Stimulated activated CD8-positive, alpha-beta memory T cell treated with anti-CD3 and anti-CD28 coated beads, Interleukin-15, amount 100 ng/mL, for 1 hour (primary cell): ENCODE measurements at regions not wholly inside any gene's neighbourhood (a gene's known extent, or its start where the extent isn't known, plus 50 kb on each side); places are given as distances from the start of the nearest gene placed in this dataset.
A peak's percentile ranks its signal among the peaks of the same experiment; 100 is the strongest.
"Not testable (repeated sequence)": the region's sequence is repeated elsewhere in the genome, so short reads cannot be mapped to it uniquely, and the experiment has no call there.

Source experiments
- DNase-seq: peaks from one replicate; pipeline ENCODE4 v3.0.0-alpha.2; 2020; ENCODE audit warnings: low read depth

DNA sequence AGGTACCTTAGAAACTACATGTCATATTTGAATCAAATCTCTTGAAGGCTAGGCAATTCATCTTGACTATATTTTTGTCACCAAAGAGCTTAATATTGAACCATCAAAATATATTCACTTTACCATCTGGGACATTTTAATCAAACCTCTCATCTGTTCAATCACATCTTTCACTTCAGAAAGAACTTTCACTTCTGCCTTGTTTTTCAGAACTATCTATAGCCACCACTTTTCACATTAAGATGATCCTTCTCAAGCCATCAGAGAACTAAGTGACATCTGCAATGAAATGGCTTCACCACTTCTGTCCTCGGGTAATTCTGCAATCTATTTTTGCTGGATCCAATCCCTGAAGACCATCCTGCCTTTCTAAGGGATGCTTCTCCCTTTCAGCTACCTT lies 57.8 kb downstream of the OR2B2 start:
- DNase-seq: no peak

DNA sequence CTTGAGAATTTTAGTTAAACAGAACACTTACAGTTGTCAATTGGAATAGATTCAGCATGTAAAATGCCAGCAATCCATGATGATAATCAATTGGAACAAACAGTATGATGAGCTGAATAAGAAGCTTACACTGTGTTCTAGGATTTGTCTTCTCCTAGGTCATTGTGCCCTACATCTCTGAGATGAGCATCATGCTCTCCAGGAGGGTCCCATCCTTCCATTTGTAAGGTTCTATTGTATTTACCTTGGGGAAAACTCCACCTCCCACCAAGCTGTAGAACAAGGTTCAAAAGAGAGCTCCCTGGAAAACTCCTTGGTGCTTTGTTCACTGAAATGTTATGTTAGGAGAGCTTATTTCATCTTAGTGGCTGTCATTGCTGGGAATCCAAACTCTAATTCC lies 60.8 kb downstream of the OR2B2 start:
- DNase-seq: no peak

DNA sequence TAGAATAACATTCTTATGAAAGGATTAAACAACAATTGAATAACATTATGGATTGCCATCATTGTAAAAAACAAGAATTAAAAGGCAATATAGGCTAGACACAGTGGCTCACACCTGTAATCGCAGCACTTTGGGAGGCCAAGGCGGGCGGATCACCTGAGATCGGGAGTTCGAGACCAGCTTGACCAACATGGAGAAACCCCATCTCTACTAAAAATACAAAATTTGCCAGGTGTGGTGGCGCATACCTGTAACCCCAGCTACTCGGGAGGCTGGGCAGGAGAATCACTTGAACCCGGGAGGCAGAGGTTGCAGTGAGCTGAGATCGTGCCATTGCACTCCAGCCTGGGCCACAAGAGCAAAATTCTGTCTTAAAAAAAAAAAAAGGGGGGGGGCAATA lies 63.2 kb downstream of the OR2B2 start:
- DNase-seq: not testable (repeated sequence)

DNA sequence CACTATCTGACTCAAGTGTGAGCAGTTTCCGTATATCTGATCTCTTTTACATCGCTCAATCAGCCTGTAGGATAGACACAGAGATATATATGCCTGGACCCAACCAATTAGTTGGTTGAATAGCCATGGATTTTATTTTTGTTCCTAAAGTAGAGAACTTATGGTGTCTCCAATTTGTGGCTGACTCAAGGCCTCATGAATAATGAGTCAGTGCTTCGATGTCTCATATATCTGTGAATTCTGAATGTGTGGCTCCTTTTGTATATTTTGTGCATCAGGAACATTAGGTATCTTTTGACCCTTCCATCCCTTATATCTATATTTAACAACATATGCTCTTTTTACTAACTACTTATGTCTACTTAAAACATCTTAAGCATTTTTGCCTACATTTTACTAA lies 64.5 kb downstream of the OR2B2 start:
- DNase-seq: no peak

DNA sequence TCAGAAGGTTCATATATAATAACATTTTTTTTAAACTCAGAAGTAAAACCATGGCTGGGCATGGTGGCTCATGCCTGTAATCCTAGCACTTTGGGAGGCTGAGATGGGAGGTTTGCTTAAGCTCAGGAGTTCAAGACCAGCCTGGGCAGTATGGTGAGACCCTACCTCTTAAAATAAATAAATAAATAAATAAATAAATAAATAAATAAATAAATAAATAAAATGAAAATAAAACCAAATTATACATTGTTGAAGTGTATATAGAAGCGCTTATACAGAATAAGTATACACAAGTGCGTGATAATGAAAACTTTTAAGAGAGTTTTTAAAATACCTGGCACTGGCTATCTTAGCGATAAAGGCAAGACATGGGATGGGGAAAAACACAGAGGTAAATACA lies 71.6 kb downstream of the OR2B2 start:
- DNase-seq: no peak

DNA sequence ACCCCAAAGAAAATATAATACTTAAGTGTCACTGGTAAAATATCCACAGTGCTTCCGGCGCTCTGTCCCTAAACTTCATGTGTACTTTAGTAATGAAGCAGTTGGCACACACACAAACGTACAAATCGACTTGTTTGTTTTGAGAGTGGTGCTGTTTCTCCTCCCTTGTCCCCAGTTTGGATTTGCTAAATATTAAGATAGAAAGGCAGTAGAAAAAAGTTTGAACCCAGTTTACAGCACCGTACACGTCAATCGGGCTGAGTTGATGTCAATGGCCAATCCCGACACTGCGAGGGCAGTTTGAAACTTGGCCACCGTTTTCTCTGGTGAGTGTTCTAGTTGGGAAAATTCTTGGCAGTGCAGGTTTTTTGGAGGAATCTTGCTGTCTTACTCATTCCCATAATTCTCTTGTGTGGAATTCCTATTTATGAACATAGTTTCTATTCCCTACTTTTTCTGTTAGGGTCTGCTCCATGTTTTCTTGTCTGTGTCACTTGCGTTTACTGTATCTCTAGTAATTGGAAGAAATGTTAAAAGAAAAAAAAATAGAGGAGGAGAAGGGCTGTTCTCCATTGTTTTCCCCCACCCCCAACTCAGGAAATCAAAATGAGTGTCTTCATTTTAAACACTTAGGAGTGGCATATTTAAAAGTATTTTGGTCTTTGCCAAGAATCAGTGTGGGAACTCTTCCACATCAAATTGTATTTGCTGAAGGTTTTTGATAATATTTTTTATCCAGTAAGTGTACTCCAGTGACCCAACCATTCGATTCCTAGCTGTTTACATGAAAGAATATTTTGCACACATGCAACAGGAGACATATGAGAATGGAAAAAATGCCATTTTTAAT lies 72.3 kb downstream of the OR2B2 start:
- no peak for DNase-seq

DNA sequence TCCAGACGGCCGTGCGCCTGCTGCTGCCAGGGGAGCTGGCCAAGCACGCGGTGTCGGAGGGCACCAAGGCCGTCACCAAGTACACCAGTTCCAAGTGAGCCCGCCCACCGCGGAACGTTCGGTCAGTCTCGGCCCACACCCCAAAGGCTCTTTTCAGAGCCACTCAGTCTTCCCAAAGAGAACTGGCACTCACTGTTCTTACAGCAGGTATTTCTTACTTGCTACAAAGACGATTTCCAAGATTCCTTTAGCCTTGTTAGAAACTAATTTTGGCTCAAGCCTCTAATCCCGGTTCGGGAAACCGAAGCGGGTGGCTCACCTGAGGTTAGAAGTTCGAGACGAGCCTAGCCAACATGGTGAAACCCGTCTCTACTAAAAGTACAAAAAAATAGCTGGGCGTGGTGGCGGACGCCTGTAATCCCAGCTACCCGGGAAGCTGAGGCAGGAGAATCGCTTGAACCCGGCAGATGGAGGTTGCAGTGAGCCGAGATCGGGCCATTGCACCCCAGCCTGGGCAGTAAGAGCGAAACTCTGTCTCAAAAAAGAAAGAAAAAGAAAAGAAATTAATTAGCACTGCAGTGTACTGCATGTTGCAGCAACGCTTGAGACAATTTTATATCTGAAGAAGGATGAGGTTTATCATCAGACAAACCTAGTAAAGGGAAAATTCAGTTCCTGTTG lies 73.1 kb downstream of the OR2B2 start:
- no peak for DNase-seq

DNA sequence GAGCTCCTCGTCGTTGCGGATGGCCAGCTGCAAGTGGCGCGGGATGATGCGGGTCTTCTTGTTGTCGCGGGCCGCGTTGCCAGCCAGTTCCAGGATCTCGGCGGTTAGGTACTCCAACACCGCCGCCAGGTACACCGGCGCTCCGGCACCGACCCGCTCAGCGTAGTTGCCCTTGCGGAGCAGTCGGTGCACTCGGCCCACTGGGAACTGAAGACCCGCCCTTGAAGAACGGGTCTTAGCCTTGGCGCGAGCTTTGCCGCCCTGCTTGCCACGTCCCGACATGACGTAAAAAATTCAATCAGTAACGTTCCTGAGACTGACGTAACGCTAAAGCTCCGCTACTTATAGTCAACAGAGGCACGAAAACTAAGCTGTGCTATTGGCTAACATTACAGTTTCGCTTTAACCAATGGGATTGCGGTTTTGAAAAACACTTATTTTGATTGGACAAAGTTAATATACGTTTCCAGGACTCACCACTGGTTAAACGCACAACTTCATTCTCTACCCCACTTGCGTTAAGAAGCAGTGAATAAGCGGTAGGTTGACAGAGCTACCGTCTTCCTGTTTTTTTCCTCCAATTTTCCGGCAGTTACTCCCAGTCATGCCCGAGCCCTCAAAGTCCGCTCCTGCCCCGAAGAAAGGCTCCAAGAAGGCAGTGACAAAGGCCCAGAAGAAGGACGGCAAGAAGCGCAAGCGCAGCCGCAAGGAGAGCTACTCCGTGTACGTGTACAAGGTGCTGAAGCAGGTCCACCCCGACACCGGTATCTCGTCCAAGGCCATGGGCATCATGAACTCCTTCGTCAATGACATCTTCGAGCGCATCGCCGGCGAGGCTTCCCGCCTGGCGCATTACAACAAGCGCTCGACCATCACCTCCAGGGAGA lies 73.9 kb downstream of the OR2B2 start:
- no peak for DNase-seq

DNA sequence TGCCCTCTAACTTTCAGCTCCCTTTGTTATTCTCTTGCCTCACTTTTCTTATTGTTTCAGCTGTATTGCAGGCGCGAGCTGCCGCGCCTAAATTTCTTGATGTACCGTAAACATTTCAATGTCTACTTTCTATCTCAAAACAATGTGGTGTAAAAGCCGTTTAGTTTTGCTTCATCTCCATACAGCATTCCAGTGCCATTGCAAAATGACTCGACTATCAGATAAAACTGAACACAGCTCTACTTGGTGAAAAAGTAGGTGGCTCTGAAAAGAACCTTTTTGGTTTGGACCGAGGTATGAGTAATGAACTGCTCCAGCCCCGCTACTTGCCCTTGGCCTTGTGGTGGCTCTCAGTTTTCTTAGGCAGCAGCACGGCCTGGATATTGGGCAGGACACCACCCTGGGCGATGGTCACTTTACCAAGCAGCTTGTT lies 74.6 kb downstream of the OR2B2 start:
- DNase-seq: no peak

DNA sequence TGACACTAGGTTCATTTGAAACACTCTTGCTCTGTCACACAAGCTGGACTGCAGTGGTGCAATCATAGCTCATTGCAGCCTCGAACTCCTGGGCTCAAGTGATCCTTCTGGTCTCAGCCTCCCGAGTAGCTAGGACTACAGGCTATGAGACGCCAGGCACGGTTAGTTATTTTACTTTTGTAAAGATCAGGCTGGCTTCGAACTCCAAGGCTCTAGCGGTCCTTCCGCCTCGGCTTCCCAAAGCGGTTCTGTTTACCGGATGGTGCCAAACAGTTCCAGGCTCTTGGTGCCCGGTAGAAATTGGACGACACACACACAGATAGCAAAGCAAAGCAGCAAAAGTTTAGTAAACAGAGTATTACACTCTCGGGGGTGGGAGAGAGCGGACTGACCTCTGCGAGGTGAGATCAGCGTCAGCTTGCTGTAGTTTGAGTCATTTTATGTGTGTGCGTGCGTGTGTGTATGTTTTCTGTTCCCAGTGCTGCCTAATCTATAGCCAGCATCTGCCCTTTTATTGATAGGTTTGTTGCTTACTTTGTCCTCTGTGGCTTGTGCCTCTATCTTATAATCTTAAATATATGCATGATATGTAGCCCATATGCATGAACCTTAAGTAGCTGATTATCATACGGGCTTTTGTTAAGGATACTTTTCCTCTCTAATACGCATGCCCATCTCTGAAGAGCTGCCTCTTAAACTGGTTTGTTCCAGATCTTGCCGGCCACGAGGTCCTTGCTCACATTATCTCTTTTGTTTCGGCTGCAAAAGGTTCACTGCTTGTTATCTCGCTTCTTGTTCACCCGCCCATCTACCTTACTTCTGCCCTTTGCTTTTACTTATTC lies 75.2 kb downstream of the OR2B2 start:
- DNase-seq: no peak

DNA sequence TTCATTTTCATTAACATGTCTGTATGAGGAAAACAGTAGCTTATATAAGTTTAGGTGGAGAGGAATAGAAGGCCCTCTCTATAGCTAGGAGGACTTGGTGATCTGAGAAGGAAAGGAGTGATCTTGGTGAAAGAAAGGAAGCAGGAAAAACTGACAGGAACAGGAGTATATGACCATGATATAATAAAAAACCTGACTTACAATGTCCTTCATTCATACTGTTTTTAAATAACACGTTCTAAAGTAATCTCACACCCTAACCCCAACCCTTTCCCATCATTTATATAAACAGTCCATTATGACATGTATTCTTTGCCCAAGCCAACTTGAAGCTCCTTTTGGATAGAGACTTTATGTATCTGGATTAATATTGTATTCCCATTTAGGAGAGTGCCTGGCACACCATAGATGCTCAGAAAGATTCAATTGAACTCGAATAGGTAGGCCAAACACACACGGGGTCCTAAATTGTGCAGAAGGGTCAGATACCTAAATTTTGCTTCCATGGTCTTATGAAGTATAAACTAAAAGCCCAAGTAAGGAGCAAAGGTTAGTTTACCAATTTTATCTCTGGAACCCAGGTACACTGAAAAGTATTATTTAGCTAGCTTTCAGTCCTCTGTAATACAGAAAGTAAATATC lies 75.9 kb downstream of the OR2B2 start:
- no peak for DNase-seq

DNA sequence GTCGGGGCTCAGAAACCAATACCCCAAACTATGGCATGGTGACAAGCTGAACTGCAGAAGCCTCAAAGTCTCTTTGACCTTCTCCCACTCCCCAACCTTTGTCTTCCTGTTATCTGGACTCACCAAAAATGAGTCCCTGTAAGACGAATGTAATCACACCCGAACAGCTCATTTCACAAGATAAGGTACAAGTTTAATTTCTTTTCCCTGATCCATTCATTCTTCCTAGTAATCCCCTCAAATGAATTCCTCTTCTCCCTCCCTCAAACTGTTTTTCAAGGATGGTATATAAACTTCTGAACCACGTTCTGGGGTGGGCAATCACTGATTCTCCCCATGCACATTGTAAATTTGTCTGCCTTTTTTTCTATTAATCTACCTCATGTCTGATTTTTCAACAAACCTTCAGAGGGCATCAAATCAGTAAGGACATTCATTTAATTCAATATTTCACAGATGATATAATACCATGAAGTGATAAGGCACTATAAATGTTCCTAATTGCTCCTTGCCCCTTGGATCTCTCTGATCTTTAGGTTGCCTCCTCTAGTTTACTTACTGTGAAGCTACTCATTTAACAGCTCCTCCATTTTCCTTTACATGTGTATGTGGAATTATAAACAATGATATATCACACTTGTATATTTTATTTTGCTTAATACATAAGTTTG lies 77.2 kb downstream of the OR2B2 start:
- no peak for DNase-seq

DNA sequence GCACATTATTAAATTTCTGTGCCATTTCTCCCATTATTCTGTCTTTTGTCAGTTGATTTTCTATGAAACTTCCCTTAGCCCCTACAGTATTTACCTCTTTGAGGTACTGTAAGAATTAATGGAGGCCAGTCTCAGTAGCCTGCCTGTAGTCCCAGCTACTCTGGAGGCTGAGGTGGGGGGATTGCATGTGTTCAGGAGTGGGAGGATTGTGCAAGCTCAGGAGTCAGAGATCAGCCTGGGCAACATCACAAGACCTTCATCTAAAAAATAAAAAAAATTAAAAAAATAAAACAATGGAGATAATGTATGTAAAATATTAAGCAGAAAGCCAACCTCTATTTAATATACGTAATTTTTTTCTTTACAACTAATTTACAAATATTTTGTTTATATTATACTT lies 77.8 kb downstream of the OR2B2 start:
- no peak for DNase-seq

DNA sequence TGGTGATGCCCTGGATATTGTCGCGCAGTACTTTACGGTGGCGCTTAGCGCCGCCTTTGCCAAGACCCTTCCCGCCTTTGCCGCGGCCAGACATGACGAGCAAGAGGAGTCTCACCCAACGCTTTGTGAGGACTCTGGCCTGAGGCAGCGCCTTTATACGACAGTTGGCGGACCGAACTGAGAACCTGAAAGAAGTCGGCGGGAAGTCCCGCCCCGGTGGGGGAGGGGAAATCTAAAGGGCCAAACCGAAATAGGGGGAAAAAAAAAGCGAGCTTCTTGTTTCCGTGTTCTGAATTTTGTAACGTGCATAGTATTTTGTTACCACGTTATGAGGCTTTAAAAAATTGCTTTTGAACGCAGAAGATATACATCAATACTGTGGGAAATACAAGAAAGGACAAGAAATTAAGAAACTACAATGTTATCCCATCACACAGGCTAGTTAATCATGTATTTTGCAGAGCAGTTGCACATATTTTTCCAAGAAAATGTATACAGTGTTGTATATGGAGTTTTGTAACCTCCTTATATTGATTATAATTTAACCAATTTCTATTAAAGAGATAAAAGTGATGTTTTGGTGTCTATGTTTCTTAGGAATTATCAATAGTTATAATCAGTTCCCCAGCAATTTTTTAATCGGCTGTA lies 80.6 kb downstream of the OR2B2 start:
- peak; percentile 57 for DNase-seq

DNA sequence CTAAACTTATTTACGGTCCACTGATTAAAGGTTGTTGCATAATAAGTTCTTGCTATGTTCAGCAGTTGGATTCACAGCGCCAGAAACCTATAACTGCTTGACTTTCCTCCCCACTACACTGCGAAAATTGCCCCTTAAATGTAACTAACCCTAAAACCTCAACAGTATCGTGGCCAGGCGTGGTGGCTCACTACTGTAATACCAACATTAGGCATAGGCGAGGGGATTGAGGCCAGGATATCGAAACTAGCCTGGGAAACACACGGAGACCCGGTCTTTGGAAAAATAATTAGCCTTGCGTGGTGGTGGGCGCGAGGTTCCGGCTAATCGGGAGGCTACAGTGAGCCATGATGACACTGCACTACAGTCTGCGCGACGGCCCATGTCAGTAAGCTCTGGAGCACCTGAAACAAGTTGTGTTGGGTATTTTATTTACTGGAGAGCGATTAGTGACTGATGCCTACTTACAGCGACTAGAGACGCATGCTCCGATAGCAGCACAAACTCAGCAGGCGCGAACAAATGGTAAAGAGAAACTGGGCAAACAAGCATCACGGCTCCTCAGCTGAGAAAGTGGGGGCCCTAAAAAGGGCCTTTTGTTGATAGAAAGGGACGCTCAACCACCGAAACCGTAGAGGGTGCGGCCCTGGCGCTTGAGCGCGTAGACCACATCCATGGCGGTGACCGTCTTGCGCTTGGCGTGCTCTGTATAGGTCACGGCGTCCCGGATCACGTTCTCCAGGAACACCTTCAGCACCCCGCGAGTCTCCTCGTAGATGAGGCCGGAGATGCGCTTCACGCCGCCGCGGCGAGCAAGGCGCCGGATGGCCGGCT lies 81.4 kb downstream of the OR2B2 start:
- DNase-seq: not testable (repeated sequence)

DNA sequence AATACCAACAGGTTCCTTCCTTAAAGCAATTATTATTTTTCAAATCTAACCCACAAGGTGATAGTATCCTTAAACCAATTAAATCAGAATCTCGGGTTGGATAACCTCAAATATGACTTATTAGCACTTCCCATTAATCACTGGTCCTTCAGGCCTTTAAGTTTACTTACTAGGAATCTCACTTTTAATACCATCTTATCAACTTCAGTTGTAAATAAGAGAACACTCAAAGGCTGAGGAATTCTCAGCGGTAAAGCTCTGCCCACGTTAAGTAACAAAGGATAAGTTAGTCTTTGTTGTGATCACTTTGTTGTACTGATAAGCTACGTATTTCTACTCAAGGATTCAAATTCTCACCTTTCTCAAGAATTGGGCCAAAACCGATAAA lies 82.0 kb downstream of the OR2B2 start:
- no peak for DNase-seq

DNA sequence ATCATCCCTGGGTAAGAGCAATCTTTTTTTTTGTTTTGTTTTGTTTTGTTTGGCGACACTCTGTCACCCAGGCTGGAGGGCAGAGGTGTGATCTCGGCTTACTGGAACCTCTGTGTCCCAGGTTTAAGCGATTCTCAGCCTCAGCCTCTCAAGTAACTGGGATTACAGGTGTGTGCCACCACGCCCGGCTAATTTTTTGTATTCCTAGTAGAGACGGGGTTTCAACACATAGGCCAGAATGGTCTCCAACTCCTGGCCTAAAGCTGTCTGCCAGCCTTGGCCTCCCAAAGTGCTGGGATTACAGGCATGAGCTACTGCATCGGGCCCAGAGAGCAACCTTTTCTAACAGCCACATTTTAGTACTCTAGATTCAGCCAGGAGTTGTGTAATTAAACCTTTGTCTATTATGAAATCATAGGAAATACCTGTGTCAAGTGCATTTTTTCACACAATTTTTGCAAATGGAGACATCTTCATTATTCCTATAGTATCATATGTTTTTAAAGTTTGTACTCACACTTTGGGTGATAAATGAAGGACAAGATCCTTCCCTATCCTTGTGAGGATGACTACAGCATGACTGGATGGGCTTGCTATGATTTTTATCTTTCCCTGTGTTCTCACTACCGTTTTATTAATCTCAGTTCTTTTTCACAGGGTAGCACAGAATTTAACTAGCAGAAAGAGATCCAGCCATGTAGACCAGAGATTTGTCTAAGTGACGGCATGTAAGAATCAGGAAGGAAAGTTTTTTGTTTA lies 82.6 kb downstream of the OR2B2 start:
- no peak for DNase-seq

DNA sequence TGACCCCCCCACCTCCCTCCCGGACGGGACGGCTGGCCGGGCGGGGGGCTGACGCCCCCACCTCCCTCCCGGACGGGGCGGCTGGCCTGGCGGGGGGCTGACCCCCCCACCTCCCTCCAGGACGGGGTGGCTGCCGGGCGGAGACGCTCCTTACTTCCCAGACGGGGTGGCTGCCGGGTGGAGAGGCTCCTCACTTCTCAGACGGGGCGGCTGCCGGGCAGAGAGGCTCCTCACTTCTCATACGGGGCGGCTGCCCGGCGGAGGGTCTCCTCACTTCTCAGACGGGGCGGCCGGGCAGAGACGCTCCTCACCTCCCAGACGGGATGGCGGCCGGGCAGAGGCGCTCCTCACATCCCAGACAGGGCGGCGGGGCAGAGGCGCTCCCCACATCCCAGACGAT lies 84.7 kb downstream of the OR2B2 start:
- not testable (repeated sequence) for DNase-seq
